ENCODE measurements at regions not wholly inside any gene's neighbourhood (a gene's known extent, or its start where the extent isn't known, plus 50 kb on each side); places are given as distances from the start of the nearest gene placed in this dataset.
A peak's percentile ranks its signal among the peaks of the same experiment; 100 is the strongest.
"Not testable (repeated sequence)": the region's sequence is repeated elsewhere in the genome, so short reads cannot be mapped to it uniquely, and the experiment has no call there.

GRCh38 chrX:90848595-90848994 is 586.0 kb upstream of the PABPC5 start:
- not testable (repeated sequence) for DNase-seq (ENCODE audit: low read depth in 4 of 4, low spot score in 2 of 4)

GRCh38 chrX:90883479-90883878 is 551.2 kb upstream of the PABPC5 start:
- no peak for DNase-seq (ENCODE audit: low read depth in 4 of 4, low spot score in 2 of 4)

- not testable (repeated sequence) for DNase-seq (ENCODE audit: low read depth in 4 of 4, low spot score in 2 of 4)
Observed at GRCh38 chrX:90914816-90915215, 519.8 kb upstream of the PABPC5 start.

GRCh38 chrX:90946870-90947269 is 487.8 kb upstream of the PABPC5 start:
- not testable (repeated sequence) for DNase-seq (ENCODE audit: low read depth in 4 of 4, low spot score in 2 of 4)

GRCh38 chrX:90995191-90995590 is 439.4 kb upstream of the PABPC5 start:
- DNase-seq (ENCODE audit: low read depth in 4 of 4, low spot score in 2 of 4) = not testable (repeated sequence)

GRCh38 chrX:91018111-91018510 is 416.5 kb upstream of the PABPC5 start:
- not testable (repeated sequence) for DNase-seq (ENCODE audit: low read depth in 4 of 4, low spot score in 2 of 4)

GRCh38 chrX:91039777-91040176 is 394.9 kb upstream of the PABPC5 start:
- no peak for DNase-seq (ENCODE audit: low read depth in 4 of 4, low spot score in 2 of 4)

- DNase-seq (ENCODE audit: low read depth in 4 of 4, low spot score in 2 of 4) = no peak
Observed at GRCh38 chrX:91066104-91066503, 368.5 kb upstream of the PABPC5 start.

- DNase-seq (ENCODE audit: low read depth in 4 of 4, low spot score in 2 of 4) = no peak
Observed at GRCh38 chrX:91079342-91080114, 355.1 kb upstream of the PABPC5 start.

- no peak for DNase-seq (ENCODE audit: low read depth in 4 of 4, low spot score in 2 of 4)
Observed at GRCh38 chrX:91080822-91081221, 353.8 kb upstream of the PABPC5 start.

GRCh38 chrX:91081873-91082272 is 352.8 kb upstream of the PABPC5 start:
- no peak for DNase-seq (ENCODE audit: low read depth in 4 of 4, low spot score in 2 of 4)

GRCh38 chrX:91108761-91109160 is 325.9 kb upstream of the PABPC5 start:
- no peak for DNase-seq (ENCODE audit: low read depth in 4 of 4, low spot score in 2 of 4)

GRCh38 chrX:91122151-91122694 is 312.4 kb upstream of the PABPC5 start:
- no peak for DNase-seq (ENCODE audit: low read depth in 4 of 4, low spot score in 2 of 4)

- peak; percentile 5 to 37 (median 24) for DNase-seq (ENCODE audit: low read depth in 4 of 4, low spot score in 2 of 4)
Observed at GRCh38 chrX:91137883-91138282, 296.8 kb upstream of the PABPC5 start.

All from left renal cortex interstitium (tissue), 4 donors.